Gastroesophageal sphincter (tissue), 3 donors: ENCODE measurements at regions not wholly inside any gene's neighbourhood (a gene's known extent, or its start where the extent isn't known, plus 50 kb on each side); places are given as distances from the start of the nearest gene placed in this dataset.

Experiments used
- EP300 ChIP-seq: sonication (generic); formaldehyde crosslinking; IDR thresholded peaks from one replicate; pipeline ENCODE4 v1.6.1; 2017; ENCODE audit warnings: antibody characterized with exemption, mild to moderate bottlenecking
- POLR2A ChIP-seq, 2 donors: fragments of 450-650 bp; IDR thresholded peaks; one replicate each; pipeline ENCODE4 v1.6.1; 2017; ENCODE audit warnings: antibody characterized with exemption in 2 of 2, mild to moderate bottlenecking in 2 of 2, moderate library complexity in 1 of 2
- POLR2AphosphoS5 ChIP-seq: sonication (generic); formaldehyde crosslinking; IDR thresholded peaks from one replicate; pipeline ENCODE4 v1.6.1; 2017; ENCODE audit warnings: antibody characterized with exemption
- TF ChIP-seq, protein P1 (sequence below), 4 experiments: fragments of 200-600 bp in 2 of 4; fragments of 450-650 bp in 2 of 4; sonication (generic) in 1 of 4; IDR thresholded peaks; one replicate each; pipeline ENCODE4 v1.5.1; 2017 to 2019; ENCODE audit warnings: antibody characterized with exemption in 4 of 4, mild to moderate bottlenecking in 2 of 4, moderate library complexity in 2 of 4

DNA sequence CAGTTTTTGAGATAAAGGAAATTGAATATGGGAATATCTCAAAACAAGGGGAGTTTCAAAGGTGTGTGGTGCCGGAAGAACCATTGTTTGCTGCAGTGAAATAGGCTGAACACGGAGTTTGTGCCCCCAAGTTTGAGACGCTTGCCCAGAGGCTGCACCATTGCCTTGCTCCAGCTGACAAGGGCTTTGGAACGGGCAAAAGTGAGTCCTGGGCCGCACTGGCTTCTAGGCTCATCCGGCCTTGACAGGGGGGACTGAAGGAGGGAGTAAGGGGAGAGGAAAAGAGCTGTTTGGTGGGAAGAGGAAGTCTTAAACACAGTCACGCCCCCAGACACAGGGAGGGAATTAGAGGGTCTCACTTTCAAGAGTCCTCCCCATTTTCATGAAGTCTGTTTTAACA, 269.9 kb downstream of the FAM43A start:
- TF ChIP-seq, protein P1, sequence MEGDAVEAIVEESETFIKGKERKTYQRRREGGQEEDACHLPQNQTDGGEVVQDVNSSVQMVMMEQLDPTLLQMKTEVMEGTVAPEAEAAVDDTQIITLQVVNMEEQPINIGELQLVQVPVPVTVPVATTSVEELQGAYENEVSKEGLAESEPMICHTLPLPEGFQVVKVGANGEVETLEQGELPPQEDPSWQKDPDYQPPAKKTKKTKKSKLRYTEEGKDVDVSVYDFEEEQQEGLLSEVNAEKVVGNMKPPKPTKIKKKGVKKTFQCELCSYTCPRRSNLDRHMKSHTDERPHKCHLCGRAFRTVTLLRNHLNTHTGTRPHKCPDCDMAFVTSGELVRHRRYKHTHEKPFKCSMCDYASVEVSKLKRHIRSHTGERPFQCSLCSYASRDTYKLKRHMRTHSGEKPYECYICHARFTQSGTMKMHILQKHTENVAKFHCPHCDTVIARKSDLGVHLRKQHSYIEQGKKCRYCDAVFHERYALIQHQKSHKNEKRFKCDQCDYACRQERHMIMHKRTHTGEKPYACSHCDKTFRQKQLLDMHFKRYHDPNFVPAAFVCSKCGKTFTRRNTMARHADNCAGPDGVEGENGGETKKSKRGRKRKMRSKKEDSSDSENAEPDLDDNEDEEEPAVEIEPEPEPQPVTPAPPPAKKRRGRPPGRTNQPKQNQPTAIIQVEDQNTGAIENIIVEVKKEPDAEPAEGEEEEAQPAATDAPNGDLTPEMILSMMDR (IDR thresholded peaks at IDR 0.05): no peak
- no peak for TF ChIP-seq POLR2A (IDR thresholded peaks at IDR 0.05)
- TF ChIP-seq EP300: no peak
- TF ChIP-seq POLR2AphosphoS5: no peak
